Gastroesophageal sphincter (tissue), 4 donors: ENCODE measurements at regions not wholly inside any gene's neighbourhood (a gene's known extent, or its start where the extent isn't known, plus 50 kb on each side); places are given as distances from the start of the nearest gene placed in this dataset.

Source experiments
- ATAC-seq: fragments of 150-250 bp; one replicate; pipeline ENCODE4 v1.9.1; 2016; ENCODE audit warnings: mild to moderate bottlenecking, moderate library complexity
- H3K27ac ChIP-seq, 4 donors: fragments of 200-600 bp; sonication (generic) in 3 of 4; 1 replicate in 3 of 4; 2 replicates in 1 of 4; pipeline ENCODE4 v1.5.1; 2016 to 2019
- H3K27me3 ChIP-seq: fragments of 200-600 bp; sonication (generic); one replicate; pipeline ENCODE4 v1.5.1; 2019
- H3K36me3 ChIP-seq, 2 donors: fragments of 200-600 bp; sonication (generic); one replicate each; pipeline ENCODE4 v1.5.1; 2019; ENCODE audit warnings: control low read depth in 1 of 2
- H3K4me1 ChIP-seq, 3 donors: fragments of 200-600 bp; sonication (generic); 1 replicate in 2 of 3; 2 replicates in 1 of 3; pipeline ENCODE4 v1.5.1; 2016 to 2019; ENCODE audit warnings: control low read depth in 2 of 3
- H3K4me3 ChIP-seq, 2 donors: fragments of 200-600 bp; sonication (generic); one replicate each; pipeline ENCODE4 v1.5.1; 2019; ENCODE audit warnings: mild to moderate bottlenecking in 1 of 2, moderate library complexity in 1 of 2
- H3K9me3 ChIP-seq, 3 donors: fragments of 200-600 bp; sonication (generic); one replicate each; pipeline ENCODE4 v1.5.1; 2017 to 2019; ENCODE audit warnings: control low read depth in 2 of 3
- CTCF ChIP-seq, 4 experiments: fragments of 200-600 bp in 2 of 4; fragments of 450-650 bp in 2 of 4; sonication (generic) in 1 of 4; IDR thresholded peaks; one replicate each; pipeline ENCODE4 v1.5.1; 2017 to 2019; ENCODE audit warnings: antibody characterized with exemption in 4 of 4, mild to moderate bottlenecking in 2 of 4, moderate library complexity in 2 of 4
- EP300 ChIP-seq: sonication (generic); formaldehyde crosslinking; IDR thresholded peaks from one replicate; pipeline ENCODE4 v1.6.1; 2017; ENCODE audit warnings: antibody characterized with exemption, mild to moderate bottlenecking
- POLR2A ChIP-seq, 2 donors: fragments of 450-650 bp; IDR thresholded peaks; one replicate each; pipeline ENCODE4 v1.6.1; 2017; ENCODE audit warnings: antibody characterized with exemption in 2 of 2, mild to moderate bottlenecking in 2 of 2, moderate library complexity in 1 of 2
- POLR2AphosphoS5 ChIP-seq: sonication (generic); formaldehyde crosslinking; IDR thresholded peaks from one replicate; pipeline ENCODE4 v1.6.1; 2017; ENCODE audit warnings: antibody characterized with exemption
- WGBS, 2 donors: methylation state at CpG; one replicate each; pipeline ENCODE4 v1.1.5; 2018; ENCODE audit warnings: low coverage in 1 of 2; 5-methylcytosine and 5-hydroxymethylcytosine counted together

- H3K9me3 ChIP-seq, result no peaks in the 10 kb centered on the region
- no peaks in the 10 kb centered on the region for H3K36me3 ChIP-seq
- TF ChIP-seq CTCF (IDR thresholded peaks at IDR 0.05), result no peak
- no peak for TF ChIP-seq POLR2A (IDR thresholded peaks at IDR 0.05)
- TF ChIP-seq EP300, result no peak
- TF ChIP-seq POLR2AphosphoS5, result no peak
- ATAC-seq, result no peak
- H3K4me3 ChIP-seq, result no peak overlapping the region
- H3K27ac ChIP-seq, result no peak overlapping the region
- no peaks in the 10 kb centered on the region for H3K27me3 ChIP-seq
- 90 to 95% methylated on average over 2 of the region's 2 CpGs for WGBS, 2 donors
- no peaks in the 10 kb centered on the region for H3K4me1 ChIP-seq
These were observed 90.0 kb upstream of the GULP1 start for GRCh38 chr2:188201639-188202038.

GRCh38 chr2:188202777-188203176 lies 88.9 kb upstream of the GULP1 start:
- no peak overlapping the region for H3K27ac ChIP-seq
- H3K27me3 ChIP-seq, result no peaks in the 10 kb centered on the region
- H3K36me3 ChIP-seq, result no peaks in the 10 kb centered on the region
- H3K9me3 ChIP-seq, result no peaks in the 10 kb centered on the region
- 100% methylated on average over 1 of the region's 1 CpG for WGBS, 2 donors
- H3K4me3 ChIP-seq, result no peak overlapping the region
- no peaks in the 10 kb centered on the region for H3K4me1 ChIP-seq
- no peak for ATAC-seq
- TF ChIP-seq POLR2AphosphoS5, result no peak
- TF ChIP-seq EP300, result no peak
- TF ChIP-seq CTCF (IDR thresholded peaks at IDR 0.05), result no peak
- no peak for TF ChIP-seq POLR2A (IDR thresholded peaks at IDR 0.05)

- Histone ChIP-seq H3K9me3 (no peaks in the 10 kb centered on the region), H3K36me3 (no peaks in the 10 kb centered on the region), H3K27ac (no peak overlapping the region), H3K4me1 (no peaks in the 10 kb centered on the region), H3K27me3 (no peaks in the 10 kb centered on the region), H3K4me3 (no peak overlapping the region)
- 92 to 98% methylated on average over 2 of the region's 2 CpGs for WGBS, 2 donors
- no peak for ATAC-seq
- TF ChIP-seq POLR2AphosphoS5 (no peak), EP300 (no peak), CTCF (IDR thresholded peaks at IDR 0.05) (no peak), POLR2A (IDR thresholded peaks at IDR 0.05) (no peak)
These were observed 87.9 kb upstream of the GULP1 start for GRCh38 chr2:188203776-188204175.

GRCh38 chr2:188204824-188205223 lies 86.8 kb upstream of the GULP1 start:
- WGBS, 2 donors, result 50 to 64% methylated on average over 1 of the region's 1 CpG
- H3K27me3 ChIP-seq, result no peaks in the 10 kb centered on the region
- H3K36me3 ChIP-seq, result no peaks in the 10 kb centered on the region
- H3K4me1 ChIP-seq, result no peaks in the 10 kb centered on the region
- no peaks in the 10 kb centered on the region for H3K9me3 ChIP-seq
- H3K27ac ChIP-seq, result no peak overlapping the region
- TF ChIP-seq CTCF (IDR thresholded peaks at IDR 0.05) (no peak), POLR2A (IDR thresholded peaks at IDR 0.05) (no peak), POLR2AphosphoS5 (no peak), EP300 (no peak)
- no peak for ATAC-seq
- no peak overlapping the region for H3K4me3 ChIP-seq

- H3K4me3 ChIP-seq, result no peak overlapping the region
- no peaks in the 10 kb centered on the region for H3K27me3 ChIP-seq
- 93 to 96% methylated on average over 3 to 7 of the region's 7 CpGs for WGBS, 2 donors
- no peak for ATAC-seq
- TF ChIP-seq EP300 (no peak), POLR2AphosphoS5 (no peak), CTCF (IDR thresholded peaks at IDR 0.05) (no peak), POLR2A (IDR thresholded peaks at IDR 0.05) (no peak)
- H3K4me1 ChIP-seq, result no peaks in the 10 kb centered on the region
- no peaks in the 10 kb centered on the region for H3K9me3 ChIP-seq
- no peaks in the 10 kb centered on the region for H3K36me3 ChIP-seq
- H3K27ac ChIP-seq, result no peak overlapping the region
These were observed 84.1 kb upstream of the GULP1 start for GRCh38 chr2:188207554-188207953.
